PC-9 (cell line): ENCODE measurements at regions not wholly inside any gene's neighbourhood (a gene's known extent, or its start where the extent isn't known, plus 50 kb on each side); places are given as distances from the start of the nearest gene placed in this dataset.

Experiments used
- BruUV-seq: library from RNA; stranded (reverse); fragments of 400-500 nt; replicated peaks from 2 replicates; lab custom pipeline; 2021; lab: Mats Ljungman, UMichigan
- CTCF ChIA-PET: fragments of 300-600 bp; sonication (Branson Sonifier 250); formaldehyde crosslinking; loops from one replicate; lab custom pipeline; 2022; ENCODE audit warnings: antibody characterized with exemption; lab: Charles Lee
- POLR2A ChIA-PET: fragments of 300-600 bp; sonication (Branson Sonifier 250); formaldehyde crosslinking; loops from one replicate; lab custom pipeline; 2022; ENCODE audit warnings: antibody characterized with exemption; ENCODE audit not compliant: unreplicated experiment; lab: Charles Lee
- DNase-seq, 2 experiments: peaks; one replicate each; pipeline versions ENCODE4 v3.0.0 to v3.0.0-alpha.2; 2015 to 2022; ENCODE audit warnings: mixed read lengths in 1 of 2
- H2AFZ ChIP-seq: fragments of 200-600 bp; sonication (generic); 2 replicates; pipeline ENCODE4 v1.8.1; 2017; ENCODE audit warnings: antibody characterized with exemption
- H3F3A ChIP-seq: fragments of 200-600 bp; sonication (generic); 2 replicates; pipeline ENCODE4 v1.8.1; 2017; ENCODE audit warnings: antibody characterized with exemption, mild to moderate bottlenecking, low read depth; ENCODE audit not compliant: insufficient read depth
- H3K27ac ChIP-seq: fragments of 200-600 bp; sonication (generic); 2 replicates; pipeline ENCODE4 v1.6.1; 2016; ENCODE audit warnings: mixed run types
- H3K27me3 ChIP-seq: fragments of 200-600 bp; sonication (generic); 2 replicates; pipeline ENCODE4 v1.6.1; 2016; ENCODE audit warnings: low read depth, mixed run types; ENCODE audit not compliant: insufficient read depth
- H3K36me3 ChIP-seq: fragments of 200-600 bp; sonication (generic); 2 replicates; pipeline ENCODE4 v1.6.1; 2016; ENCODE audit warnings: low read depth, mixed run types
- H3K4me1 ChIP-seq: fragments of 200-600 bp; sonication (generic); replicated peaks from 2 replicates; pipeline ENCODE4 v1.6.1; 2016; ENCODE audit warnings: mixed run types; ENCODE audit not compliant: insufficient read depth
- H3K4me2 ChIP-seq: fragments of 200-600 bp; sonication (generic); 2 replicates; pipeline ENCODE4 v1.6.1; 2017; ENCODE audit warnings: mixed run types
- H3K4me3 ChIP-seq: fragments of 200-600 bp; sonication (generic); 2 replicates; pipeline ENCODE4 v1.6.1; 2016; ENCODE audit warnings: mixed run types
- H3K79me2 ChIP-seq: fragments of 200-600 bp; sonication (generic); 2 replicates; pipeline ENCODE4 v1.6.1; 2017; ENCODE audit warnings: low read depth, mixed run types
- H3K9me2 ChIP-seq: fragments of 200-600 bp; sonication (generic); 2 replicates; pipeline ENCODE4 v1.8.1; 2017; ENCODE audit warnings: mild to moderate bottlenecking; ENCODE audit not compliant: insufficient read depth
- H3K9me3 ChIP-seq: fragments of 200-600 bp; sonication (generic); 2 replicates; pipeline ENCODE4 v1.8.1; 2016; ENCODE audit warnings: low read depth; ENCODE audit not compliant: insufficient read depth
- H4K20me1 ChIP-seq: fragments of 200-600 bp; sonication (generic); 2 replicates; pipeline ENCODE4 v1.8.1; 2017; ENCODE audit not compliant: insufficient read depth
- EZH2 ChIP-seq: fragments of 200-600 bp; sonication (generic); IDR thresholded peaks from 2 replicates; pipeline ENCODE4 v1.8.0; 2017; ENCODE audit warnings: antibody characterized with exemption, low read depth
- intact Hi-C: fragments of 100-400 bp; cut with micrococcal nuclease; formaldehyde crosslinking; loops from one replicate; pipeline ENCODE4 v1.10.0; 2022; ENCODE audit not compliant: unreplicated experiment
- TF ChIP-seq, protein P1 (sequence below): fragments of 200-600 bp; sonication (generic); conservative IDR thresholded peaks from 2 replicates; pipeline ENCODE4 v1.6.1; 2017; ENCODE audit warnings: mixed run types, antibody characterized with exemption, mild to moderate bottlenecking, moderate library complexity

DNA sequence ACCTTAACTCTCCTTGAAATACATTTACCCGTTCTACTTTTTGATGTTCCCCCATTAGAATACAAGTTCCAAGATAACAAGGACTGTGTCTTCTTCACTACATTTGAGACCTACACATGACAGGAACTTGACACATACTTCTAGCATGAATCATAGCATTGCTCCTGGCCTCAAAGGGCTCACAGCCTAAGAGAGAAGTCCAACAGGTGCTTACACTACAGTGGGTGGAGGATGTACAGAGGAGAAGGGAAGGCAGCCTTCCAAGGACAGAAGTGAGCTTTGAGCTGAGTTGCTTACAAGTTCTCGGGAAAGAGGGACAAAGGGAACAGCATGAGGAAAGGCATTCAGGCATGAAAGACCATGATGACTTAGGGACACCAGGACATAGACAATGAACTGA is 56.9 kb upstream of the MSX2 start:
- intact Hi-C loops: no loop called here
- Histone ChIP-seq H3K4me3 (no peak overlapping the region), H3K79me2 (no peaks in the 10 kb centered on the region), H3K27me3 (peaks cover 88% of the 10 kb centered on the region), H4K20me1 (no peaks in the 10 kb centered on the region; the same call in 1 of the 2 replicates), H3K4me2 (no peak overlapping the region), H3F3A (no peaks in the 10 kb centered on the region), H3K36me3 (no peaks in the 10 kb centered on the region), H3K4me1 (no peaks in the 10 kb centered on the region), H3K27ac (no peak overlapping the region), H3K9me3 (no peaks in the 10 kb centered on the region), H3K9me2 (0 out of 2 replicates have a peak, but pooled peaks cover 3% of the 10 kb centered on the region), H2AFZ (no peak overlapping the region)
- no peak for DNase-seq
- CTCF ChIA-PET: no interaction called here
- TF ChIP-seq, protein P1, sequence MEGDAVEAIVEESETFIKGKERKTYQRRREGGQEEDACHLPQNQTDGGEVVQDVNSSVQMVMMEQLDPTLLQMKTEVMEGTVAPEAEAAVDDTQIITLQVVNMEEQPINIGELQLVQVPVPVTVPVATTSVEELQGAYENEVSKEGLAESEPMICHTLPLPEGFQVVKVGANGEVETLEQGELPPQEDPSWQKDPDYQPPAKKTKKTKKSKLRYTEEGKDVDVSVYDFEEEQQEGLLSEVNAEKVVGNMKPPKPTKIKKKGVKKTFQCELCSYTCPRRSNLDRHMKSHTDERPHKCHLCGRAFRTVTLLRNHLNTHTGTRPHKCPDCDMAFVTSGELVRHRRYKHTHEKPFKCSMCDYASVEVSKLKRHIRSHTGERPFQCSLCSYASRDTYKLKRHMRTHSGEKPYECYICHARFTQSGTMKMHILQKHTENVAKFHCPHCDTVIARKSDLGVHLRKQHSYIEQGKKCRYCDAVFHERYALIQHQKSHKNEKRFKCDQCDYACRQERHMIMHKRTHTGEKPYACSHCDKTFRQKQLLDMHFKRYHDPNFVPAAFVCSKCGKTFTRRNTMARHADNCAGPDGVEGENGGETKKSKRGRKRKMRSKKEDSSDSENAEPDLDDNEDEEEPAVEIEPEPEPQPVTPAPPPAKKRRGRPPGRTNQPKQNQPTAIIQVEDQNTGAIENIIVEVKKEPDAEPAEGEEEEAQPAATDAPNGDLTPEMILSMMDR: no peak
- TF ChIP-seq EZH2: no peak
- POLR2A ChIA-PET: no interaction called here
- no TSS peak for BruUV-seq

DNA sequence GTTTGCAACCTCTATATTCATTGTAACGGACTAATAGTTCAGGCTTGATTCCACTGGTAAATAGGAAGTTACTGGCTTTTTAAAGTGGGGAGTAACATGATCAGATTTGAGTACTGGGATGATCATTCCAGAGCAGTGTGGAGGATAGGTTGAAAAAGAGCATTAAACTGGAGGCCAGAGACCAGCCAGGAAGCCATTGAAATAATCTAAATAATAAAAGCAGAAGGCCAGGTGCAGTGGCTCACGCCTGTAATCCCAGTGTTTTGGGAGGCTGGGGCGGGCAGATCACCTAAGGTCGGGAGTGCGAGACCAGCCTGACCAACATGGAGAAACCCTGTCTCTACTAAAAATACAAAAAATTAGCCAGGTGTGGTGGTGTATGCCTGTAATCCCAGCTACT is 56.0 kb upstream of the MSX2 start:
- CTCF ChIA-PET: no interaction called here
- TF ChIP-seq, protein P1: no peak
- no peak for TF ChIP-seq EZH2
- intact Hi-C loops: no loop called here

More for the DNA sequence above, 56.0 kb upstream of the MSX2 start:
- Histone ChIP-seq H3K4me2 (no peak overlapping the region), H3K4me1 (no peaks in the 10 kb centered on the region), H3K4me3 (no peak overlapping the region), H3K36me3 (no peaks in the 10 kb centered on the region), H4K20me1 (no peaks in the 10 kb centered on the region; the same call in 1 of the 2 replicates), H3K9me2 (no peaks in the 10 kb centered on the region), H3K27me3 (peaks cover 87% of the 10 kb centered on the region), H3K9me3 (no peaks in the 10 kb centered on the region), H3K27ac (no peak overlapping the region), H3K79me2 (no peaks in the 10 kb centered on the region), H3F3A (no peaks in the 10 kb centered on the region), H2AFZ (no peak overlapping the region)
- BruUV-seq: no TSS peak
- POLR2A ChIA-PET: no interaction called here
- DNase-seq: no peak
